ENCODE measurements at regions not wholly inside any gene's neighbourhood (a gene's known extent, or its start where the extent isn't known, plus 50 kb on each side); places are given as distances from the start of the nearest gene placed in this dataset.

- no peak for TF ChIP-seq CTCF (IDR thresholded peaks at IDR 0.05; ENCODE audit: control insufficient read depth, insufficient read depth, low read depth, low read length, missing control alignments)
- no peak overlapping the region for H3K4me3 ChIP-seq (ENCODE audit: control insufficient read depth, low read depth, low read length)
- DNase-seq (ENCODE audit: low read depth) = no peak
These were observed 50.2 kb upstream of the VGLL3 start for GRCh38 chr3:87041191-87041590.
